Spleen (tissue), 7 donors: ENCODE measurements at regions not wholly inside any gene's neighbourhood (a gene's known extent, or its start where the extent isn't known, plus 50 kb on each side); places are given as distances from the start of the nearest gene placed in this dataset.

Experiments
- CTCF ChIP-seq, 11 experiments: fragments of 200-600 bp in 7 of 11; fragments of 450-650 bp in 4 of 11; sonication (generic) in 4 of 11; IDR thresholded peaks in 8 of 11; conservative IDR thresholded peaks in 3 of 11; 1 replicate in 7 of 11; 2 replicates in 4 of 11; pipeline versions ENCODE4 v1.4.0 to v1.8.0; 2016 to 2021; ENCODE audit warnings: antibody characterized with exemption in 11 of 11, inconsistent platforms in 4 of 11, mild to moderate bottlenecking in 1 of 11
- POLR2A ChIP-seq, 3 donors: fragments of 450-650 bp; IDR thresholded peaks; one replicate each; pipeline ENCODE4 v1.5.1; 2017; ENCODE audit warnings: antibody characterized with exemption in 3 of 3, mild to moderate bottlenecking in 1 of 3
- POLR2AphosphoS5 ChIP-seq, 3 donors: sonication (generic); formaldehyde crosslinking; IDR thresholded peaks; one replicate each; pipeline ENCODE4 v1.5.1; 2017; ENCODE audit warnings: antibody characterized with exemption in 3 of 3
- donor health status: DM: no; HTN: no; CAD: no; lungs with moderate emphysema.
- donor health status: DM: no; HTN: no; CAD: no.
- donor health status: DM: no; HTN: no; CAD: no.

GRCh38 chr7:13603016-13603415 is 386.4 kb downstream of the ETV1 start:
- TF ChIP-seq CTCF (IDR thresholded peaks at IDR 0.05 in 8 of 11, conservative IDR thresholded peaks at IDR 0.05 in 3 of 11) (no peak), POLR2AphosphoS5 (IDR thresholded peaks at IDR 0.05) (no peak), POLR2A (IDR thresholded peaks at IDR 0.05) (no peak)
